Natural killer cell (primary cell): ENCODE measurements at regions not wholly inside any gene's neighbourhood (a gene's known extent, or its start where the extent isn't known, plus 50 kb on each side); places are given as distances from the start of the nearest gene placed in this dataset.

ENCODE experiments used
- ATAC-seq, 3 donors: fragments of 150-1000 bp in 2 of 3; fragments of 200-7000 bp in 1 of 3; cut with Tn5 transposase; 1 replicate in 1 of 3; 2 replicates in 2 of 3; pipeline ENCODE4 v1.10.0; 2021; ENCODE audit warnings: mild to moderate bottlenecking in 2 of 3, moderate library complexity in 2 of 3
- DNase-seq, 2 donors: peaks; one replicate each; pipeline versions ENCODE4 v3.0.0 to v3.0.0-alpha.2; 2013 to 2021; ENCODE audit warnings: mixed read lengths in 1 of 2
- H3K27ac ChIP-seq: one replicate; pipeline ENCODE4 v1.5.1; 2013; ENCODE audit warnings: mild to moderate bottlenecking, low read length
- H3K27me3 ChIP-seq: one replicate; pipeline ENCODE4 v1.6.1; 2013; ENCODE audit warnings: low read length; ENCODE audit not compliant: control insufficient read depth, insufficient read depth
- H3K36me3 ChIP-seq: one replicate; pipeline ENCODE4 v1.6.1; 2013; ENCODE audit warnings: low read length; ENCODE audit not compliant: control insufficient read depth, insufficient read depth
- H3K4me1 ChIP-seq: one replicate; pipeline ENCODE4 v1.6.1; 2013; ENCODE audit warnings: low read length; ENCODE audit not compliant: control insufficient read depth, insufficient read depth
- H3K4me3 ChIP-seq: one replicate; pipeline ENCODE4 v1.5.1; 2013; ENCODE audit warnings: low read length
- H3K9me3 ChIP-seq: one replicate; pipeline ENCODE4 v1.6.1; 2013; ENCODE audit warnings: low read length; ENCODE audit not compliant: control insufficient read depth, insufficient read depth
- H3K27ac Mint-ChIP-seq, 2 donors: one replicate each; pipeline ENCODE4 v1.8.0; 2022; ENCODE audit warnings: mild to moderate bottlenecking in 2 of 2, mixed read lengths in 2 of 2, moderate library complexity in 1 of 2
- H3K27me3 Mint-ChIP-seq, 2 donors: one replicate each; pipeline ENCODE4 v1.8.0; 2022; ENCODE audit warnings: low read depth in 2 of 2, mixed read lengths in 2 of 2
- H3K36me3 Mint-ChIP-seq: one replicate; pipeline ENCODE4 v1.8.0; 2022; ENCODE audit warnings: mixed read lengths
- H3K4me1 Mint-ChIP-seq, 2 donors: one replicate each; pipeline ENCODE4 v1.8.0; 2022; ENCODE audit warnings: mixed read lengths in 2 of 2
- H3K4me3 Mint-ChIP-seq: one replicate; pipeline ENCODE4 v1.8.0; 2022; ENCODE audit warnings: mild to moderate bottlenecking, moderate library complexity, mixed read lengths
- H3K9me3 Mint-ChIP-seq, 2 donors: one replicate each; pipeline ENCODE4 v1.8.0; 2022; ENCODE audit warnings: mixed read lengths in 2 of 2
- CTCF ChIP-seq: fragments of 200-600 bp; IDR thresholded peaks from one replicate; pipeline ENCODE4 v1.8.0; 2022; ENCODE audit warnings: antibody characterized with exemption
- WGBS: methylation state at CpG from one replicate; pipeline ENCODE4 v1.1.7; 2013; ENCODE audit warnings: missing lambda C conversion rate; ENCODE audit not compliant: insufficient coverage; 5-methylcytosine and 5-hydroxymethylcytosine counted together
- intact Hi-C: fragments of 100-400 bp; cut with micrococcal nuclease; formaldehyde crosslinking; loops from one replicate; pipeline ENCODE4 v1.14.2; 2022

GRCh38 chr15:46815765-46816164 is 901.5 kb upstream of the SEMA6D start:
- no peak for TF ChIP-seq CTCF
- no peaks in the 10 kb centered on the region for H3K36me3 ChIP-seq
- Mint-ChIP-seq H3K27ac (no peak overlapping the region), H3K27me3 (no peaks in the 10 kb centered on the region), H3K9me3 (peaks cover 14 to 26% of the 10 kb centered on the region in 2 donors), H3K36me3 (no peaks in the 10 kb centered on the region), H3K4me3 (no peak overlapping the region), H3K4me1 (no peaks in the 10 kb centered on the region)
- H3K9me3 ChIP-seq, result peaks cover 3% of the 10 kb centered on the region
- WGBS, result 38% methylated on average over 1 of the region's 1 CpG
- no peak overlapping the region for H3K27ac ChIP-seq
- no peak overlapping the region for H3K4me3 ChIP-seq
- no peaks in the 10 kb centered on the region for H3K27me3 ChIP-seq
- DNase-seq (no peak), ATAC-seq (no peak)
- intact Hi-C loops, result no loop called here
- no peaks in the 10 kb centered on the region for H3K4me1 ChIP-seq

GRCh38 chr15:46848704-46849103 is 868.6 kb upstream of the SEMA6D start:
- H3K9me3 ChIP-seq, result peaks cover 23% of the 10 kb centered on the region
- H3K36me3 ChIP-seq, result no peaks in the 10 kb centered on the region
- no peak overlapping the region for H3K27ac Mint-ChIP-seq
- no peaks in the 10 kb centered on the region for H3K27me3 ChIP-seq
- 67% methylated on average over 1 of the region's 1 CpG for WGBS
- intact Hi-C loops, result no loop called here
- DNase-seq, result no peak
- no peaks in the 10 kb centered on the region for H3K27me3 Mint-ChIP-seq
- H3K27ac ChIP-seq, result no peak overlapping the region
- H3K4me3 Mint-ChIP-seq, result no peak overlapping the region
- peaks cover 8% of the 10 kb centered on the region for H3K36me3 Mint-ChIP-seq
- no peaks in the 10 kb centered on the region for H3K4me1 Mint-ChIP-seq
- ATAC-seq, result no peak
- H3K4me3 ChIP-seq, result no peak overlapping the region
- peaks cover 10 to 23% of the 10 kb centered on the region in 2 donors for H3K9me3 Mint-ChIP-seq
- no peaks in the 10 kb centered on the region for H3K4me1 ChIP-seq
- no peak for TF ChIP-seq CTCF

- Histone ChIP-seq H3K4me1 (no peaks in the 10 kb centered on the region), H3K9me3 (peaks cover 12% of the 10 kb centered on the region), H3K27ac (no peak overlapping the region), H3K36me3 (no peaks in the 10 kb centered on the region), H3K27me3 (no peaks in the 10 kb centered on the region), H3K4me3 (no peak overlapping the region)
- intact Hi-C loops, result no loop called here
- WGBS, result 95% methylated on average over 1 of the region's 2 CpGs
- no peaks in the 10 kb centered on the region for H3K4me1 Mint-ChIP-seq
- no peaks in the 10 kb centered on the region for H3K27me3 Mint-ChIP-seq
- no peak overlapping the region for H3K27ac Mint-ChIP-seq
- no peak overlapping the region for H3K4me3 Mint-ChIP-seq
- no peak for DNase-seq
- no peak for ATAC-seq
- peaks cover 13% of the 10 kb centered on the region for H3K36me3 Mint-ChIP-seq
- TF ChIP-seq CTCF, result no peak
- H3K9me3 Mint-ChIP-seq, result peaks cover 8 to 27% of the 10 kb centered on the region in 2 donors
Measured at GRCh38 chr15:46853600-46853999, 863.7 kb upstream of the SEMA6D start.

- Mint-ChIP-seq H3K27me3 (no peaks in the 10 kb centered on the region), H3K4me3 (no peak overlapping the region), H3K27ac (no peak overlapping the region), H3K36me3 (peaks cover 14% of the 10 kb centered on the region), H3K9me3 (peaks cover 3 to 24% of the 10 kb centered on the region in 2 donors), H3K4me1 (no peaks in the 10 kb centered on the region)
- Histone ChIP-seq H3K27ac (no peak overlapping the region), H3K36me3 (no peaks in the 10 kb centered on the region), H3K4me1 (no peaks in the 10 kb centered on the region), H3K9me3 (peaks cover 5% of the 10 kb centered on the region), H3K4me3 (no peak overlapping the region), H3K27me3 (no peaks in the 10 kb centered on the region)
- no peak for TF ChIP-seq CTCF
- DNase-seq (no peak), ATAC-seq (no peak)
- intact Hi-C loops, result no loop called here
Measured at GRCh38 chr15:46854564-46854963, 862.7 kb upstream of the SEMA6D start.
